B cell (primary cell): ENCODE measurements at regions not wholly inside any gene's neighbourhood (a gene's known extent, or its start where the extent isn't known, plus 50 kb on each side); places are given as distances from the start of the nearest gene placed in this dataset.

Experiments used
- ATAC-seq: fragments of 200-7000 bp; cut with Tn5 transposase; one replicate; pipeline ENCODE4 v1.10.0; 2021; ENCODE audit warnings: low read depth, mild to moderate bottlenecking, moderate number of reproducible peaks, moderate library complexity
- CTCF ChIA-PET: fragments of 350-600 bp; sonication (Branson Sonifier 250); formaldehyde crosslinking; loops from one replicate; lab custom pipeline; 2021; ENCODE audit warnings: antibody characterized with exemption, inconsistent platforms; lab: Charles Lee
- POLR2A ChIA-PET: fragments of 350-600 bp; sonication (Branson Sonifier 250); formaldehyde crosslinking; loops from one replicate; lab custom pipeline; 2021; ENCODE audit warnings: antibody characterized with exemption; lab: Charles Lee
- DNase-seq: peaks from one replicate; pipeline ENCODE4 v3.0.0; 2013
- H2AFZ ChIP-seq: 2 replicates; pipeline ENCODE4 v1.6.1; 2012; ENCODE audit warnings: mild to moderate bottlenecking, low read depth, low read length; ENCODE audit not compliant: insufficient read depth, poor library complexity, severe bottlenecking
- H3K27ac ChIP-seq, 2 donors: 1 replicate in 1 of 2; 2 replicates in 1 of 2; pipeline ENCODE4 v1.5.1; 2012 to 2013; ENCODE audit warnings: low read length in 2 of 2, mild to moderate bottlenecking in 2 of 2, moderate library complexity in 1 of 2
- H3K27me3 ChIP-seq, 4 experiments: fragments of 200-600 bp in 1 of 4; sonication (generic) in 1 of 4; replicated peaks in 1 of 4; 1 replicate in 2 of 4; 2 replicates in 2 of 4; pipeline versions ENCODE4 v1.6.1 to v1.7.0; 2013 to 2016; ENCODE audit warnings: low read length in 3 of 4, mild to moderate bottlenecking in 2 of 4, mixed read lengths in 1 of 4, moderate library complexity in 1 of 4; ENCODE audit not compliant: insufficient read depth in 4 of 4, control insufficient read depth in 3 of 4; ENCODE audit errors: control extremely low read depth in 1 of 4
- H3K36me3 ChIP-seq, 2 experiments: replicated peaks in 1 of 2; 1 replicate in 1 of 2; 2 replicates in 1 of 2; pipeline versions ENCODE4 v1.6.1 to v1.7.1; 2013; ENCODE audit warnings: low read length in 1 of 2; ENCODE audit not compliant: insufficient read depth in 2 of 2, control insufficient read depth in 1 of 2; ENCODE audit errors: control extremely low read depth in 1 of 2, extremely low read depth in 1 of 2
- H3K4me1 ChIP-seq, 2 donors: fragments of 200-600 bp in 1 of 2; sonication (generic) in 1 of 2; 1 replicate in 1 of 2; 2 replicates in 1 of 2; pipeline versions ENCODE4 v1.5.1 to v1.6.1; 2013 to 2017; ENCODE audit warnings: low read length in 2 of 2; ENCODE audit not compliant: control insufficient read depth in 2 of 2, insufficient read depth in 2 of 2
- H3K4me2 ChIP-seq: replicated peaks from 2 replicates; pipeline ENCODE3; 2012; ENCODE audit warnings: mild to moderate bottlenecking, low read depth, low read length; ENCODE audit not compliant: poor library complexity, severe bottlenecking
- H3K4me3 ChIP-seq, 5 experiments: fragments of 200-600 bp in 1 of 5; sonication (generic) in 1 of 5; 1 replicate in 3 of 5; 2 replicates in 2 of 5; pipeline versions ENCODE4 v1.5.1 to v1.7.0; 2011 to 2016; ENCODE audit warnings: low read length in 4 of 5, mild to moderate bottlenecking in 4 of 5, low read depth in 2 of 5, control low read depth in 1 of 5, moderate library complexity in 1 of 5; ENCODE audit not compliant: insufficient read depth in 1 of 5; ENCODE audit errors: control extremely low read depth in 1 of 5, extremely low read depth in 1 of 5
- H3K79me2 ChIP-seq: fragments of 200-600 bp; sonication (generic); one replicate; pipeline ENCODE4 v1.6.0; 2016; ENCODE audit warnings: low read length; ENCODE audit not compliant: control insufficient read depth, insufficient read depth
- H3K9ac ChIP-seq: fragments of 200-600 bp; sonication (generic); 2 replicates; pipeline ENCODE4 v1.6.1; 2017; ENCODE audit warnings: mild to moderate bottlenecking, low read length, moderate library complexity
- H3K9me3 ChIP-seq, 3 donors: one replicate each; pipeline versions ENCODE4 v1.6.1 to v1.7.1; 2013; ENCODE audit warnings: low read length in 2 of 3; ENCODE audit not compliant: control insufficient read depth in 2 of 3, insufficient read depth in 1 of 3; ENCODE audit errors: control extremely low read depth in 1 of 3
- H4K20me1 ChIP-seq: 2 replicates; pipeline ENCODE4 v1.6.0; 2012; ENCODE audit warnings: mild to moderate bottlenecking, low read length; ENCODE audit not compliant: insufficient read depth, control insufficient read depth, poor library complexity, severe bottlenecking
- H3K27ac Mint-ChIP-seq: one replicate; pipeline ENCODE4 v1.8.0; 2021; ENCODE audit warnings: mixed read lengths
- H3K27me3 Mint-ChIP-seq: one replicate; pipeline ENCODE4 v1.8.0; 2021; ENCODE audit warnings: mixed read lengths
- H3K4me1 Mint-ChIP-seq: one replicate; pipeline ENCODE4 v1.8.0; 2021; ENCODE audit warnings: mixed read lengths
- H3K4me3 Mint-ChIP-seq: one replicate; pipeline ENCODE4 v1.8.0; 2021; ENCODE audit warnings: mixed read lengths
- H3K9me3 Mint-ChIP-seq: one replicate; pipeline ENCODE4 v1.8.0; 2022; ENCODE audit warnings: mixed read lengths; ENCODE audit not compliant: insufficient read depth
- CTCF ChIP-seq: fragments of 200-600 bp; IDR thresholded peaks from one replicate; pipeline ENCODE4 v1.8.0; 2022; ENCODE audit warnings: antibody characterized with exemption, mild to moderate bottlenecking
- EZH2 ChIP-seq: IDR thresholded peaks from 2 replicates; pipeline ENCODE4 v1.6.1; 2012; ENCODE audit warnings: borderline replicate concordance, low read depth, mild to moderate bottlenecking, moderate library complexity, low read length; ENCODE audit not compliant: insufficient read depth, poor library complexity, severe bottlenecking
- WGBS: methylation state at CpG from one replicate; pipeline ENCODE4 v1.1.5; 2013; ENCODE audit warnings: missing lambda C conversion rate; ENCODE audit not compliant: insufficient coverage; 5-methylcytosine and 5-hydroxymethylcytosine counted together
- intact Hi-C: fragments of 100-400 bp; cut with micrococcal nuclease; formaldehyde crosslinking; loops from one replicate; pipeline ENCODE4 v1.10.0; 2022

- Histone ChIP-seq H3K27ac (no peak overlapping the region), H3K4me2 (no peak overlapping the region), H4K20me1 (no peaks in the 10 kb centered on the region), H3K79me2 (no peaks in the 10 kb centered on the region), H3K4me3 (no peak overlapping the region), H3K36me3 (no peaks in the 10 kb centered on the region), H3K9ac (no peak overlapping the region), H2AFZ (no peak overlapping the region), H3K27me3 (peaks cover 0 to under 1% (median 0%) of the 10 kb centered on the region in 4 experiments), H3K9me3 (no peaks in the 10 kb centered on the region), H3K4me1 (no peaks in the 10 kb centered on the region)
- intact Hi-C loops, result no loop called here
- TF ChIP-seq EZH2, result no peak
- no peak for TF ChIP-seq CTCF
- no peaks in the 10 kb centered on the region for H3K4me1 Mint-ChIP-seq
- no peak overlapping the region for H3K27ac Mint-ChIP-seq
- peaks cover 12% of the 10 kb centered on the region for H3K27me3 Mint-ChIP-seq
- ATAC-seq, result no peak
- ChIA-PET CTCF (no interaction called here), POLR2A (no interaction called here)
- DNase-seq, result no peak
- peaks cover 5% of the 10 kb centered on the region for H3K9me3 Mint-ChIP-seq
- WGBS, result 70% methylated on average over 4 of the region's 6 CpGs
- no peak overlapping the region for H3K4me3 Mint-ChIP-seq
Measured at GRCh38 chr18:22355598-22355997, 62.1 kb downstream of the CTAGE1 start.

GRCh38 chr18:22355069-22355468, 62.6 kb downstream of the CTAGE1 start:
- ATAC-seq (no peak), DNase-seq (no peak)
- Mint-ChIP-seq H3K4me3 (no peak overlapping the region), H3K27me3 (peaks cover 18% of the 10 kb centered on the region), H3K27ac (no peak overlapping the region), H3K4me1 (no peaks in the 10 kb centered on the region), H3K9me3 (peaks cover 5% of the 10 kb centered on the region)
- TF ChIP-seq EZH2, result no peak
- TF ChIP-seq CTCF, result no peak
- H3K9ac ChIP-seq, result no peak overlapping the region
- H3K9me3 ChIP-seq, result no peaks in the 10 kb centered on the region
- WGBS, result 94% methylated on average over 6 of the region's 6 CpGs
- intact Hi-C loops, result no loop called here
- H3K27ac ChIP-seq, result no peak overlapping the region
- ChIA-PET CTCF (no interaction called here), POLR2A (no interaction called here)
- H3K79me2 ChIP-seq, result no peaks in the 10 kb centered on the region
- no peaks in the 10 kb centered on the region for H3K4me1 ChIP-seq
- H3K4me2 ChIP-seq, result no peak overlapping the region
- H3K27me3 ChIP-seq, result peaks cover 0 to 4% (median 1%) of the 10 kb centered on the region in 4 experiments
- no peaks in the 10 kb centered on the region for H4K20me1 ChIP-seq
- H2AFZ ChIP-seq, result no peak overlapping the region
- no peaks in the 10 kb centered on the region for H3K36me3 ChIP-seq
- no peak overlapping the region for H3K4me3 ChIP-seq
